ENCODE measurements at regions not wholly inside any gene's neighbourhood (a gene's known extent, or its start where the extent isn't known, plus 50 kb on each side); places are given as distances from the start of the nearest gene placed in this dataset.

- H3K36me3 ChIP-seq (ENCODE audit: control insufficient read depth in 3 of 3, insufficient read depth in 2 of 3, low read depth in 1 of 3, low read length in 3 of 3), result no peaks in the 10 kb centered on the region
- FAIRE-seq (no peak), DNase-seq (no peak)
- WGBS, 3 donors, result 87 to 88% (median 87%) methylated on average over 13 of the region's 13 CpGs
- H3K4me1 ChIP-seq (ENCODE audit: control insufficient read depth in 3 of 3, insufficient read depth in 2 of 3, low read depth in 1 of 3, low read length in 2 of 3), result peaks cover 0 to 12% (median 0%) of the 10 kb centered on the region in 3 donors
- H3K9me3 ChIP-seq (ENCODE audit: control insufficient read depth in 2 of 2, insufficient read depth in 1 of 2, low read depth in 1 of 2, low read length in 1 of 2), result no peaks in the 10 kb centered on the region
- H3K4me3 ChIP-seq (ENCODE audit: low read depth in 1 of 3, low read length in 3 of 3), result no peak overlapping the region
- H3K27ac ChIP-seq (ENCODE audit: low read depth in 1 of 3, low read length in 2 of 3), result no peak overlapping the region
- no peaks in the 10 kb centered on the region for H3K27me3 ChIP-seq (ENCODE audit: control insufficient read depth in 3 of 3, insufficient read depth in 3 of 3, low read length in 3 of 3)
These were observed 170.2 kb upstream of the ZMIZ1 start for GRCh38 chr10:78898341-78899097.

DNA sequence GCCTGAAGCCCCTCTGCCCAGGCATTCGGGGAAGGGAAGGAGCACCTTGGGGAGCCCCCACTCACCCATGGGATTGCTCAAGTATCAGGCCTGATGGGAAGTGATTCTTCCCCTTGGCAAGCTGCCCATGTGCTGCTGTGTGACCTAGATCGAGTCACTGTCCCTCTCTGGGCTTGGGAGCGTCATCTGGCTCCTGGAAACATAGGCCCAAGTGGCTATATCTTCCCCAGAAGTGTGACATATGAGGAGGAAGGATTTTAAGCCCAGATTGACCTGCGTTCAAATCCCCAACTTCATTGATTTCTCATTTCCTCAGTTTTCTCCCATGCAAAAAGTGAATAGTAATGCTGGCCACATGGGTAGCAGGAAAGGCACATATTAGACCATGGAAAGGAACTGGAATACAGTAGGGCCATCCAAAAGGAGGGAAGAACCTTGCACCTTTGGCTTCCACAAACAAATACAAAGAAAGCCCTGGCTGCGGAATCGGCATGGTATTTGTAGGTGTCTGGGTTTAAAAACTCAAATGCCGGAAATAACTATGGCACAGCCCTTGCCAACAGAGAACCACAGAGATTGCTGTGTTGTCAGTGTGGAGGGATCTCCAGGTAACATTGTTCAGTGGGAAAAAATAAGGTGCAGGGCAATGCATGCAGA is 169.5 kb upstream of the ZMIZ1 start:
- H3K27me3 ChIP-seq (ENCODE audit: control insufficient read depth in 3 of 3, insufficient read depth in 3 of 3, low read length in 3 of 3), result no peaks in the 10 kb centered on the region
- no peaks in the 10 kb centered on the region for H3K9me3 ChIP-seq (ENCODE audit: control insufficient read depth in 2 of 2, insufficient read depth in 1 of 2, low read depth in 1 of 2, low read length in 1 of 2)
- 70 to 84% (median 79%) methylated on average over 7 of the region's 7 CpGs for WGBS, 3 donors
- DNase-seq (no peak), FAIRE-seq (no peak)
- no peaks in the 10 kb centered on the region for H3K36me3 ChIP-seq (ENCODE audit: control insufficient read depth in 3 of 3, insufficient read depth in 2 of 3, low read depth in 1 of 3, low read length in 3 of 3)
- H3K4me3 ChIP-seq (ENCODE audit: low read depth in 1 of 3, low read length in 3 of 3), result no peak overlapping the region
- peaks cover 0 to 12% (median 0%) of the 10 kb centered on the region in 3 donors for H3K4me1 ChIP-seq (ENCODE audit: control insufficient read depth in 3 of 3, insufficient read depth in 2 of 3, low read depth in 1 of 3, low read length in 2 of 3)
- H3K27ac ChIP-seq (ENCODE audit: low read depth in 1 of 3, low read length in 2 of 3), result no peak overlapping the region

- FAIRE-seq, result no peak
- H3K36me3 ChIP-seq (ENCODE audit: control insufficient read depth in 3 of 3, insufficient read depth in 2 of 3, low read depth in 1 of 3, low read length in 3 of 3), result no peaks in the 10 kb centered on the region
- no peaks in the 10 kb centered on the region for H3K27me3 ChIP-seq (ENCODE audit: control insufficient read depth in 3 of 3, insufficient read depth in 3 of 3, low read length in 3 of 3)
- 57 to 68% (median 61%) methylated on average over 11 of the region's 11 CpGs for WGBS, 3 donors
- peaks cover 0 to 12% (median 0%) of the 10 kb centered on the region in 3 donors for H3K4me1 ChIP-seq (ENCODE audit: control insufficient read depth in 3 of 3, insufficient read depth in 2 of 3, low read depth in 1 of 3, low read length in 2 of 3)
- no peak overlapping the region for H3K4me3 ChIP-seq (ENCODE audit: low read depth in 1 of 3, low read length in 3 of 3)
- peak in 1 of 2 donors; percentile 61 for DNase-seq
- no peak overlapping the region for H3K27ac ChIP-seq (ENCODE audit: low read depth in 1 of 3, low read length in 2 of 3)
- H3K9me3 ChIP-seq (ENCODE audit: control insufficient read depth in 2 of 2, insufficient read depth in 1 of 2, low read depth in 1 of 2, low read length in 1 of 2), result no peaks in the 10 kb centered on the region
These were observed 168.6 kb upstream of the ZMIZ1 start for GRCh38 chr10:78899996-78900714.

GRCh38 chr10:78900715-78901430 is 167.9 kb upstream of the ZMIZ1 start:
- Histone ChIP-seq H3K27ac (ENCODE audit: low read depth in 1 of 3, low read length in 2 of 3) (no peak overlapping the region), H3K4me3 (ENCODE audit: low read depth in 1 of 3, low read length in 3 of 3) (no peak overlapping the region), H3K9me3 (ENCODE audit: control insufficient read depth in 2 of 2, insufficient read depth in 1 of 2, low read depth in 1 of 2, low read length in 1 of 2) (no peaks in the 10 kb centered on the region), H3K27me3 (ENCODE audit: control insufficient read depth in 3 of 3, insufficient read depth in 3 of 3, low read length in 3 of 3) (no peaks in the 10 kb centered on the region), H3K36me3 (ENCODE audit: control insufficient read depth in 3 of 3, insufficient read depth in 2 of 3, low read depth in 1 of 3, low read length in 3 of 3) (no peaks in the 10 kb centered on the region), H3K4me1 (ENCODE audit: control insufficient read depth in 3 of 3, insufficient read depth in 2 of 3, low read depth in 1 of 3, low read length in 2 of 3) (peaks cover 0 to 12% (median 0%) of the 10 kb centered on the region in 3 donors)
- 80 to 97% (median 82%) methylated on average over 5 of the region's 5 CpGs for WGBS, 3 donors
- DNase-seq, result no peak
- no peak for FAIRE-seq

GRCh38 chr10:78901694-78902093 is 167.1 kb upstream of the ZMIZ1 start:
- 86 to 93% (median 90%) methylated on average over 1 of the region's 1 CpG for WGBS, 3 donors
- Histone ChIP-seq H3K27me3 (ENCODE audit: control insufficient read depth in 3 of 3, insufficient read depth in 3 of 3, low read length in 3 of 3) (no peaks in the 10 kb centered on the region), H3K4me3 (ENCODE audit: low read depth in 1 of 3, low read length in 3 of 3) (no peak overlapping the region), H3K9me3 (ENCODE audit: control insufficient read depth in 2 of 2, insufficient read depth in 1 of 2, low read depth in 1 of 2, low read length in 1 of 2) (no peaks in the 10 kb centered on the region), H3K4me1 (ENCODE audit: control insufficient read depth in 3 of 3, insufficient read depth in 2 of 3, low read depth in 1 of 3, low read length in 2 of 3) (peaks cover 0 to 12% (median 0%) of the 10 kb centered on the region in 3 donors), H3K36me3 (ENCODE audit: control insufficient read depth in 3 of 3, insufficient read depth in 2 of 3, low read depth in 1 of 3, low read length in 3 of 3) (no peaks in the 10 kb centered on the region), H3K27ac (ENCODE audit: low read depth in 1 of 3, low read length in 2 of 3) (no peak overlapping the region)
- no peak for FAIRE-seq
- DNase-seq, result no peak

- DNase-seq, result no peak
- 82 to 88% (median 86%) methylated on average over 3 of the region's 3 CpGs for WGBS, 3 donors
These were observed 166.0 kb upstream of the ZMIZ1 start for GRCh38 chr10:78902815-78903214.

DNA sequence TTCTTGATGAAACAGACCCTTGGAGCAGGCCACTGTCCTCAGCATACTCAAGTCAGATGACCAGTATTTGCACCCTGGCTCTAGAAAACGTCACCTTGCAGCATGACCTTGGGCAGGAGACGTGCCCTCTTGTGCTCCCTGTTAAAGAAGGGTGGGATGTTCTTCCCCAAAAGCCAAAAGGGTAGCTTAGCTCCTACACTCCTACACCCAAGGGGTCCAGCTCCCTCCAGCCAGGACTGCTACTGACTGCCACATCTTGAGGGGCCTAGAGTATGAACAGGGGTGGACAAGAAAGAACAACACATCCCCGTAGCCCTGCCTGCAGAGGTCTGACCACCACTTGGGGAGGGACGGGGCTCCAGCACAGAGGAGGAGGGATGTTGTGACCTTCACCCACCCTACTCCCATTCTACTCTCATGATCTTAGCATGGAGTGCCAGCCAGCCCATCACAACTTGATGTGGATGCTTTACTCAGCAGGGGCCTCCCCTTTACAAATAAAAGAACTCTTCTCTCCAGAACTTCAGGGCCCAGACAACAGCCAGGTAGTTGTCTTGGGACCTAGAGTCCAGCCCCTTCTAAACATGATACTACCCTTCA is 165.3 kb upstream of the ZMIZ1 start:
- Histone ChIP-seq H3K4me1 (ENCODE audit: control insufficient read depth in 3 of 3, insufficient read depth in 2 of 3, low read depth in 1 of 3, low read length in 2 of 3) (peaks cover 0 to 15% (median 0%) of the 10 kb centered on the region in 3 donors), H3K9me3 (ENCODE audit: control insufficient read depth in 2 of 2, insufficient read depth in 1 of 2, low read depth in 1 of 2, low read length in 1 of 2) (no peaks in the 10 kb centered on the region), H3K27ac (ENCODE audit: low read depth in 1 of 3, low read length in 2 of 3) (no peak overlapping the region), H3K36me3 (ENCODE audit: control insufficient read depth in 3 of 3, insufficient read depth in 2 of 3, low read depth in 1 of 3, low read length in 3 of 3) (no peaks in the 10 kb centered on the region), H3K27me3 (ENCODE audit: control insufficient read depth in 3 of 3, insufficient read depth in 3 of 3, low read length in 3 of 3) (no peaks in the 10 kb centered on the region), H3K4me3 (ENCODE audit: low read depth in 1 of 3, low read length in 3 of 3) (no peak overlapping the region)
- WGBS, 3 donors, result 66 to 82% (median 71%) methylated on average over 4 of the region's 4 CpGs
- FAIRE-seq (no peak), DNase-seq (no peak)

More at GRCh38 chr10:78902815-78903214, 166.0 kb upstream of the ZMIZ1 start:
- H3K27ac ChIP-seq (ENCODE audit: low read depth in 1 of 3, low read length in 2 of 3), result no peak overlapping the region
- no peak for FAIRE-seq
- no peaks in the 10 kb centered on the region for H3K9me3 ChIP-seq (ENCODE audit: control insufficient read depth in 2 of 2, insufficient read depth in 1 of 2, low read depth in 1 of 2, low read length in 1 of 2)
- no peak overlapping the region for H3K4me3 ChIP-seq (ENCODE audit: low read depth in 1 of 3, low read length in 3 of 3)
- peaks cover 0 to 12% (median 0%) of the 10 kb centered on the region in 3 donors for H3K4me1 ChIP-seq (ENCODE audit: control insufficient read depth in 3 of 3, insufficient read depth in 2 of 3, low read depth in 1 of 3, low read length in 2 of 3)
- H3K27me3 ChIP-seq (ENCODE audit: control insufficient read depth in 3 of 3, insufficient read depth in 3 of 3, low read length in 3 of 3), result no peaks in the 10 kb centered on the region
- no peaks in the 10 kb centered on the region for H3K36me3 ChIP-seq (ENCODE audit: control insufficient read depth in 3 of 3, insufficient read depth in 2 of 3, low read depth in 1 of 3, low read length in 3 of 3)

GRCh38 chr10:78904196-78904595 is 164.6 kb upstream of the ZMIZ1 start:
- no peak for FAIRE-seq
- H3K36me3 ChIP-seq (ENCODE audit: control insufficient read depth in 3 of 3, insufficient read depth in 2 of 3, low read depth in 1 of 3, low read length in 3 of 3), result no peaks in the 10 kb centered on the region
- peaks cover 0 to 22% (median 0%) of the 10 kb centered on the region in 3 donors for H3K4me1 ChIP-seq (ENCODE audit: control insufficient read depth in 3 of 3, insufficient read depth in 2 of 3, low read depth in 1 of 3, low read length in 2 of 3)
- WGBS, 3 donors, result 84 to 96% (median 91%) methylated on average over 5 of the region's 5 CpGs
- H3K27ac ChIP-seq (ENCODE audit: low read depth in 1 of 3, low read length in 2 of 3), result no peak overlapping the region
- DNase-seq, result no peak
- H3K4me3 ChIP-seq (ENCODE audit: low read depth in 1 of 3, low read length in 3 of 3), result no peak overlapping the region
- no peaks in the 10 kb centered on the region for H3K9me3 ChIP-seq (ENCODE audit: control insufficient read depth in 2 of 2, insufficient read depth in 1 of 2, low read depth in 1 of 2, low read length in 1 of 2)
- H3K27me3 ChIP-seq (ENCODE audit: control insufficient read depth in 3 of 3, insufficient read depth in 3 of 3, low read length in 3 of 3), result no peaks in the 10 kb centered on the region
